ENCODE measurements at regions not wholly inside any gene's neighbourhood (a gene's known extent, or its start where the extent isn't known, plus 50 kb on each side); places are given as distances from the start of the nearest gene placed in this dataset.

- TF ChIP-seq GMEB1 (CRISPR knock-in tag; IDR thresholded peaks at IDR 0.05; ENCODE audit: borderline replicate concordance) (peak; percentile 100), ZNF615 (CRISPR knock-in tag; IDR thresholded peaks at IDR 0.05; ENCODE audit: borderline replicate concordance) (no peak), ZBTB1 (CRISPR knock-in tag; IDR thresholded peaks at IDR 0.05; ENCODE audit: borderline replicate concordance) (no peak), PAF1 (CRISPR knock-in tag; IDR thresholded peaks at IDR 0.05) (no peak), ZFP1 (CRISPR knock-in tag; IDR thresholded peaks at IDR 0.05) (0 out of 2 replicates have a peak, but pooled peaks have one; percentile 54), SKIL (CRISPR knock-in tag; IDR thresholded peaks at IDR 0.05; ENCODE audit: borderline replicate concordance) (no peak), PRDM10 (CRISPR knock-in tag; IDR thresholded peaks at IDR 0.05; ENCODE audit: low read depth) (0 out of 2 replicates have a peak, but pooled peaks have one; percentile 29), BORCS8-MEF2B (CRISPR knock-in tag; IDR thresholded peaks at IDR 0.05) (0 out of 2 replicates have a peak, but pooled peaks have one; percentile 23), TOPORS (CRISPR knock-in tag; IDR thresholded peaks at IDR 0.05) (no peak), ZSCAN31 (CRISPR knock-in tag; IDR thresholded peaks at IDR 0.05; ENCODE audit: low read depth) (peak; percentile 80; the same call in 1 of the 2 replicates), CENPBD1 (CRISPR knock-in tag; IDR thresholded peaks at IDR 0.05; ENCODE audit: borderline replicate concordance, low read depth) (no peak), FOXC1 (CRISPR knock-in tag; IDR thresholded peaks at IDR 0.05; ENCODE audit: borderline replicate concordance) (no peak), BHLHE40 (IDR thresholded peaks at IDR 0.05; ENCODE audit: low read length) (peak; percentile 86)
- TF ChIP-seq, protein P1, sequence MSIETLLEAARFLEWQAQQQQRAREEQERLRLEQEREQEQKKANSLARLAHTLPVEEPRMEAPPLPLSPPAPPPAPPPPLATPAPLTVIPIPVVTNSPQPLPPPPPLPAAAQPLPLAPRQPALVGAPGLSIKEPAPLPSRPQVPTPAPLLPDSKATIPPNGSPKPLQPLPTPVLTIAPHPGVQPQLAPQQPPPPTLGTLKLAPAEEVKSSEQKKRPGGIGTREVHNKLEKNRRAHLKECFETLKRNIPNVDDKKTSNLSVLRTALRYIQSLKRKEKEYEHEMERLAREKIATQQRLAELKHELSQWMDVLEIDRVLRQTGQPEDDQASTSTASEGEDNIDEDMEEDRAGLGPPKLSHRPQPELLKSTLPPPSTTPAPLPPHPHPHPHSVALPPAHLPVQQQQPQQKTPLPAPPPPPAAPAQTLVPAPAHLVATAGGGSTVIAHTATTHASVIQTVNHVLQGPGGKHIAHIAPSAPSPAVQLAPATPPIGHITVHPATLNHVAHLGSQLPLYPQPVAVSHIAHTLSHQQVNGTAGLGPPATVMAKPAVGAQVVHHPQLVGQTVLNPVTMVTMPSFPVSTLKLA (IDR thresholded peaks at IDR 0.05), result peak; percentile 85
- TF ChIP-seq, protein P2, sequence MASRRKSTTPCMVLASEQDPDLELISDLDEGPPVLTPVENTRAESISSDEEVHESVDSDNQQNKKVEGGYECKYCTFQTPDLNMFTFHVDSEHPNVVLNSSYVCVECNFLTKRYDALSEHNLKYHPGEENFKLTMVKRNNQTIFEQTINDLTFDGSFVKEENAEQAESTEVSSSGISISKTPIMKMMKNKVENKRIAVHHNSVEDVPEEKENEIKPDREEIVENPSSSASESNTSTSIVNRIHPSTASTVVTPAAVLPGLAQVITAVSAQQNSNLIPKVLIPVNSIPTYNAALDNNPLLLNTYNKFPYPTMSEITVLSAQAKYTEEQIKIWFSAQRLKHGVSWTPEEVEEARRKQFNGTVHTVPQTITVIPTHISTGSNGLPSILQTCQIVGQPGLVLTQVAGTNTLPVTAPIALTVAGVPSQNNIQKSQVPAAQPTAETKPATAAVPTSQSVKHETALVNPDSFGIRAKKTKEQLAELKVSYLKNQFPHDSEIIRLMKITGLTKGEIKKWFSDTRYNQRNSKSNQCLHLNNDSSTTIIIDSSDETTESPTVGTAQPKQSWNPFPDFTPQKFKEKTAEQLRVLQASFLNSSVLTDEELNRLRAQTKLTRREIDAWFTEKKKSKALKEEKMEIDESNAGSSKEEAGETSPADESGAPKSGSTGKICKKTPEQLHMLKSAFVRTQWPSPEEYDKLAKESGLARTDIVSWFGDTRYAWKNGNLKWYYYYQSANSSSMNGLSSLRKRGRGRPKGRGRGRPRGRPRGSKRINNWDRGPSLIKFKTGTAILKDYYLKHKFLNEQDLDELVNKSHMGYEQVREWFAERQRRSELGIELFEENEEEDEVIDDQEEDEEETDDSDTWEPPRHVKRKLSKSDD (CRISPR knock-in tag; IDR thresholded peaks at IDR 0.05; ENCODE audit: low read depth), result no peak
Observed at GRCh38 chr13:21297914-21298831, 121.7 kb downstream of the MRPL57 start (continued).
